Suprapubic skin (tissue), 4 donors: ENCODE measurements at regions not wholly inside any gene's neighbourhood (a gene's known extent, or its start where the extent isn't known, plus 50 kb on each side); places are given as distances from the start of the nearest gene placed in this dataset.

Source experiments
- DNase-seq, 2 donors: peaks; one replicate each; pipeline ENCODE4 v3.0.0-alpha.2; 2019; ENCODE audit warnings: low spot score in 2 of 2
- H3K27ac ChIP-seq: fragments of 200-600 bp; sonication (generic); one replicate; pipeline ENCODE4 v1.5.1; 2019
- H3K27me3 ChIP-seq: fragments of 200-600 bp; sonication (generic); one replicate; pipeline ENCODE4 v1.5.1; 2019
- H3K36me3 ChIP-seq: fragments of 200-600 bp; sonication (generic); one replicate; pipeline ENCODE4 v1.5.1; 2019
- H3K4me1 ChIP-seq: fragments of 200-600 bp; sonication (generic); one replicate; pipeline ENCODE4 v1.5.1; 2019
- H3K4me3 ChIP-seq: fragments of 200-600 bp; sonication (generic); one replicate; pipeline ENCODE4 v1.5.1; 2019; ENCODE audit warnings: mild to moderate bottlenecking
- H3K9me3 ChIP-seq: fragments of 200-600 bp; sonication (generic); one replicate; pipeline ENCODE4 v1.5.1; 2019
- EP300 ChIP-seq: sonication (generic); formaldehyde crosslinking; IDR thresholded peaks from one replicate; pipeline ENCODE4 v1.6.1; 2017; ENCODE audit warnings: antibody characterized with exemption
- POLR2A ChIP-seq, 2 donors: fragments of 450-650 bp; IDR thresholded peaks; one replicate each; pipeline ENCODE4 v1.6.1; 2017; ENCODE audit warnings: antibody characterized with exemption in 2 of 2, mild to moderate bottlenecking in 2 of 2, moderate library complexity in 2 of 2
- POLR2AphosphoS5 ChIP-seq, 3 donors: sonication (generic); formaldehyde crosslinking; IDR thresholded peaks; one replicate each; pipeline ENCODE4 v1.6.1; 2017; ENCODE audit warnings: antibody characterized with exemption in 3 of 3
- WGBS: methylation state at CpG from one replicate; pipeline ENCODE4 v1.1.5; 2018; 5-methylcytosine and 5-hydroxymethylcytosine counted together
- TF ChIP-seq, protein P1 (sequence below), 2 donors: fragments of 200-600 bp in 1 of 2; fragments of 450-650 bp in 1 of 2; sonication (generic) in 1 of 2; IDR thresholded peaks; one replicate each; pipeline ENCODE4 v1.5.1; 2016 to 2019; ENCODE audit warnings: antibody characterized with exemption in 2 of 2, mild to moderate bottlenecking in 1 of 2, moderate library complexity in 1 of 2

DNA sequence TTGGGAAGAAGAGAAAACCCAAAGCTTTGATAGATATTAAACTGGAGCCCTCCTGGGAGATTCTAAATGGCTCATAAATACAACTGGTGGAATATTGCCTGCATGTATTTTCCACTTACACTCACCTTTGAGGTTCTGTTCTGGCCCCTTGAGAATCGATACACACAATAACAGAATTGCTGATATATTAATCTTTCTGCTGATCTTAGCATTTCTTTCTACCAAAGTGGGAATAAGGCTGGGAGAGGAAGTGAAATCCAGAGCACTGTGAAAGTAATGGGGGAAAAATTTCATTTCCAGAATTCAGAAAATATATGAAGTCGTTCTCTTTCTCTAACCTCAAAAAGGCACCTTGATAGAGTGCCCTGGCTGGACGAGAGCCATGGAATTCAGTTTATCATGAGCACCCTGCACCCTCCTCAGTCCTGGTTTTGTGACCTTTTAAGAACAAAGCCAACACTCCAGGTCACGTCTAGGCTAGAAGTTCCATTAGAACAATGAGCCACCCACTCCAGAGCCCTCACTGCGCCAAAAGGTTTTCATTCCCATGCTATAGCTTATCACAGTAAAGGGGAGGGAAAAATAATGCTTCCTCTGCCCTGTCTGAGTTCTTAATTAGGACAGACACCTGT is 244.5 kb downstream of the CD83 start:
- Histone ChIP-seq H3K36me3 (no peaks in the 10 kb centered on the region), H3K4me1 (no peaks in the 10 kb centered on the region), H3K27ac (no peak overlapping the region), H3K4me3 (no peak overlapping the region), H3K9me3 (no peaks in the 10 kb centered on the region), H3K27me3 (no peaks in the 10 kb centered on the region)
- no peak for TF ChIP-seq POLR2AphosphoS5 (IDR thresholded peaks at IDR 0.05)
- TF ChIP-seq, protein P1, sequence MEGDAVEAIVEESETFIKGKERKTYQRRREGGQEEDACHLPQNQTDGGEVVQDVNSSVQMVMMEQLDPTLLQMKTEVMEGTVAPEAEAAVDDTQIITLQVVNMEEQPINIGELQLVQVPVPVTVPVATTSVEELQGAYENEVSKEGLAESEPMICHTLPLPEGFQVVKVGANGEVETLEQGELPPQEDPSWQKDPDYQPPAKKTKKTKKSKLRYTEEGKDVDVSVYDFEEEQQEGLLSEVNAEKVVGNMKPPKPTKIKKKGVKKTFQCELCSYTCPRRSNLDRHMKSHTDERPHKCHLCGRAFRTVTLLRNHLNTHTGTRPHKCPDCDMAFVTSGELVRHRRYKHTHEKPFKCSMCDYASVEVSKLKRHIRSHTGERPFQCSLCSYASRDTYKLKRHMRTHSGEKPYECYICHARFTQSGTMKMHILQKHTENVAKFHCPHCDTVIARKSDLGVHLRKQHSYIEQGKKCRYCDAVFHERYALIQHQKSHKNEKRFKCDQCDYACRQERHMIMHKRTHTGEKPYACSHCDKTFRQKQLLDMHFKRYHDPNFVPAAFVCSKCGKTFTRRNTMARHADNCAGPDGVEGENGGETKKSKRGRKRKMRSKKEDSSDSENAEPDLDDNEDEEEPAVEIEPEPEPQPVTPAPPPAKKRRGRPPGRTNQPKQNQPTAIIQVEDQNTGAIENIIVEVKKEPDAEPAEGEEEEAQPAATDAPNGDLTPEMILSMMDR (IDR thresholded peaks at IDR 0.05): no peak
- WGBS: 88% methylated on average over 5 of the region's 5 CpGs
- no peak for DNase-seq

DNA sequence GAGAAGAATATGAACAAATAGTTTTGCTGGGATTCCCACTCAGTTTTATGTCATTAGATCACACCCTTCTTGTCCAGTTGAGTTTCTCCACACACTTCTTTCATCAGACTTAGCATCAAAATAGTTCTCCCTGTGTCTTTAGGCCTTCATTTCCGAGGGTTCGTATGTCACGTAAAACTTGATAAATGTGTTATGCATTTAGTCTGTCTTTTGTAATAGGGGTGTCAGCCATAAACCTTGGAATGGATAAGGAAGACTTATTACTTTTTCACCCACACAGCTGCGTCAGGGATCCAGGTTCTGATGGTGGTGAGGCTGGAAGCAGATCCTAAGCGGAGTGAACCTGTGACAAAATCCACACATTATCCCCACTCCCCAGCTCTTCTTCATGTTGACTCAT is 246.8 kb downstream of the CD83 start:
- no peaks in the 10 kb centered on the region for H3K36me3 ChIP-seq
- no peak overlapping the region for H3K4me3 ChIP-seq

DNA sequence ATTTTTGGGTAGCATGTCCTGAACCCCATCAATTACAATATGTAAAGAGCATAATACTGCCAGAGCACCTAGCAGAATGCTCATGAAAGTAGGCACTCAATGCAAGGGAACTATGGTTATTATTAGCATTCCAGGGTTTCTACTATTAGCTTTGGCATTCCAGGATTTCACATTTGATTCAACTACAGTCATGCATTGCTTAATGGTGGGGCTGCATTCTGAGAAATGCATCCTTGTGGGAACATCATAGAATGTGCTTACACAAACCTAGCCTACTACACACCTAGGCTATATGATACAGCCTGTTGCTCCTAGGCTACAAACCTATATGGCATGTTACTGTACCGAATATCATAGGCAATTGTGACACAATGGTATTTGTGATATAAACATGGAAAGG is 247.8 kb downstream of the CD83 start:
- DNase-seq: no peak
- WGBS: 100% methylated on average over 1 of the region's 1 CpG
- no peaks in the 10 kb centered on the region for H3K27me3 ChIP-seq

More for the DNA sequence above, 246.8 kb downstream of the CD83 start:
- TF ChIP-seq EP300 (no peak), POLR2AphosphoS5 (IDR thresholded peaks at IDR 0.05) (no peak), POLR2A (IDR thresholded peaks at IDR 0.05) (no peak)
- TF ChIP-seq, protein P1 (IDR thresholded peaks at IDR 0.05): no peak
- Histone ChIP-seq H3K9me3 (no peaks in the 10 kb centered on the region), H3K27ac (no peak overlapping the region), H3K27me3 (no peaks in the 10 kb centered on the region), H3K4me1 (no peaks in the 10 kb centered on the region)
- no peak for DNase-seq
- WGBS: 92% methylated on average over 5 of the region's 5 CpGs

DNA sequence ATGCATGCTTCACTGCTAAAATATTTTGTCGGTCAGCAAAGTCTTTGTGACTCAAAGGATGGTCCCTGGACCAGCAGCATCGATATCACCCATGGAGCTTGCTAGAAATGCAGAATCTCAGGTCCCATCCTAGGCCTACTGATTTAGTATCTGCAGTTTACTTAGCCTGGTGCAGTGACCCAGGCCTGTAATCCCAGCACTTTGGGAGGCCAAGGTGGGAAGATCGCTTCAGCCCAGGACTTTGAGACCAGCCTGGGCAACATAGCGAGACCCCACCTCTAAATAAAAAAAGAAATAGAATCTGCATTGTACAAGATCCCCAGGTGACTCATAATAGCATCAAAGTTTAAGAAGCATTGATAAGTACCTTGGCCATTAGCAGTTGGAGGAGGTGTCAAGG is 248.7 kb downstream of the CD83 start:
- Histone ChIP-seq H3K27ac (no peak overlapping the region), H3K4me1 (no peaks in the 10 kb centered on the region), H3K36me3 (no peaks in the 10 kb centered on the region), H3K27me3 (no peaks in the 10 kb centered on the region), H3K9me3 (no peaks in the 10 kb centered on the region), H3K4me3 (no peak overlapping the region)
- WGBS: 96% methylated on average over 4 of the region's 4 CpGs
- no peak for DNase-seq
- no peak for TF ChIP-seq POLR2A (IDR thresholded peaks at IDR 0.05)
- no peak for TF ChIP-seq POLR2AphosphoS5 (IDR thresholded peaks at IDR 0.05)
- TF ChIP-seq EP300: no peak
- TF ChIP-seq, protein P1 (IDR thresholded peaks at IDR 0.05): no peak

More for the DNA sequence above, 247.8 kb downstream of the CD83 start:
- no peak overlapping the region for H3K4me3 ChIP-seq
- no peaks in the 10 kb centered on the region for H3K9me3 ChIP-seq
- no peak for TF ChIP-seq POLR2AphosphoS5 (IDR thresholded peaks at IDR 0.05)
- TF ChIP-seq POLR2A (IDR thresholded peaks at IDR 0.05): no peak
- TF ChIP-seq, protein P1 (IDR thresholded peaks at IDR 0.05): no peak
- no peak for TF ChIP-seq EP300
- H3K36me3 ChIP-seq: no peaks in the 10 kb centered on the region
- no peak overlapping the region for H3K27ac ChIP-seq
- no peaks in the 10 kb centered on the region for H3K4me1 ChIP-seq

DNA sequence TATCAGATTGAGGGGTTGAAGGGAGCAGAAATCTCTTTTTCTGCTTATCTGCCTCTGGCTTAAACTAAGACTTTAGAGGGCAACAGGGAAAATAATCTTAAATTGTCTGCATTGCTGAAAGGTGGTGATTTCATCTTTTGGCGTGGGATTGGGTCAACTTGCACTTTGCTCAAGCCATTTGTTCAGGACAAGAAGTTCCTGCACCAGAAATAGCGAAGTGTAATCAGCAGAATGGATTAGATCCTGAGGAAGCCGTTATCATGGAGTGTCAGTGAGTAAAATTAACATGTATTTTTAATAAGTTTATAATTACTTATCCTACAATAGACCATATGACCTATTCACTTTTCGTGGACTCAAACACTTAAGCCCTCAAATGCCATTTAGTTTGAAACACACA is 249.3 kb downstream of the CD83 start:
- 85% methylated on average over 4 of the region's 4 CpGs for WGBS
- no peak for TF ChIP-seq POLR2A (IDR thresholded peaks at IDR 0.05)
- TF ChIP-seq EP300: no peak
- no peak for TF ChIP-seq POLR2AphosphoS5 (IDR thresholded peaks at IDR 0.05)
- TF ChIP-seq, protein P1 (IDR thresholded peaks at IDR 0.05): no peak
- Histone ChIP-seq H3K27me3 (no peaks in the 10 kb centered on the region), H3K4me3 (no peak overlapping the region), H3K27ac (no peak overlapping the region), H3K36me3 (no peaks in the 10 kb centered on the region), H3K4me1 (no peaks in the 10 kb centered on the region), H3K9me3 (no peaks in the 10 kb centered on the region)
- no peak for DNase-seq
